Astrocyte (in vitro differentiated cells and primary cell): ENCODE measurements at regions not wholly inside any gene's neighbourhood (a gene's known extent, or its start where the extent isn't known, plus 50 kb on each side); places are given as distances from the start of the nearest gene placed in this dataset.

ENCODE experiments used
- CTCF ChIP-seq: IDR thresholded peaks from 2 replicates; pipeline ENCODE4 v1.5.1; 2011; ENCODE audit warnings: low read depth, mild to moderate bottlenecking, inconsistent platforms, low read length, moderate library complexity; ENCODE audit not compliant: insufficient read depth
- EZH2 ChIP-seq: IDR thresholded peaks from 2 replicates; pipeline ENCODE4 v1.6.1; 2012; ENCODE audit warnings: mild to moderate bottlenecking, low read length, inconsistent platforms; ENCODE audit not compliant: insufficient read depth

- TF ChIP-seq CTCF (no peak), EZH2 (no peak)
These were observed 418.9 kb upstream of the CPEB2 start for GRCh38 chr4:14583331-14583730.
